HG03342 (cell line): ENCODE measurements at regions not wholly inside any gene's neighbourhood (a gene's known extent, or its start where the extent isn't known, plus 50 kb on each side); places are given as distances from the start of the nearest gene placed in this dataset.
"Not testable (repeated sequence)": the region's sequence is repeated elsewhere in the genome, so short reads cannot be mapped to it uniquely, and the experiment has no call there.

Source experiments
- ATAC-seq: cut with Tn5 transposase; IDR thresholded peaks from one replicate; pipeline ENCODE4 v1.9.1; 2021; ENCODE audit warnings: mild to moderate bottlenecking, moderate library complexity; ENCODE audit not compliant: unreplicated experiment

GRCh38 chr2:215722986-215723630 is 287.2 kb upstream of the FN1 start:
- ATAC-seq, result no peak

GRCh38 chr2:215722125-215722524 is 286.3 kb upstream of the FN1 start:
- no peak for ATAC-seq

GRCh38 chr2:215721515-215721914 is 285.6 kb upstream of the FN1 start:
- not testable (repeated sequence) for ATAC-seq

GRCh38 chr2:215718890-215719289 is 283.0 kb upstream of the FN1 start:
- no peak for ATAC-seq

GRCh38 chr2:215718436-215718835 is 282.6 kb upstream of the FN1 start:
- ATAC-seq, result no peak

- ATAC-seq, result no peak
Observed at GRCh38 chr2:215717501-215718381, 281.9 kb upstream of the FN1 start.

- no peak for ATAC-seq
Observed at GRCh38 chr2:215716956-215717355, 281.1 kb upstream of the FN1 start.

- no peak for ATAC-seq
Observed at GRCh38 chr2:215712871-215713790, 277.3 kb upstream of the FN1 start.

GRCh38 chr2:215712219-215712868 is 276.5 kb upstream of the FN1 start:
- ATAC-seq, result no peak

- no peak for ATAC-seq
Observed at GRCh38 chr2:215711471-215712034, 275.7 kb upstream of the FN1 start.

- ATAC-seq, result no peak
Observed at GRCh38 chr2:215707608-215708007, 271.7 kb upstream of the FN1 start.

- ATAC-seq, result no peak
Observed at GRCh38 chr2:215705771-215706361, 270.0 kb upstream of the FN1 start.

- no peak for ATAC-seq
Observed at GRCh38 chr2:215705281-215705680, 269.4 kb upstream of the FN1 start.

GRCh38 chr2:215702116-215702902 is 266.4 kb upstream of the FN1 start:
- ATAC-seq, result no peak

- no peak for ATAC-seq
Observed at GRCh38 chr2:215699700-215700538, 264.1 kb upstream of the FN1 start.

- ATAC-seq, result no peak
Observed at GRCh38 chr2:215699018-215699417, 263.1 kb upstream of the FN1 start.

GRCh38 chr2:215698566-215698965 is 262.7 kb upstream of the FN1 start:
- no peak for ATAC-seq

- ATAC-seq, result no peak
Observed at GRCh38 chr2:215697496-215697895, 261.6 kb upstream of the FN1 start.
